Breast epithelium (tissue), 3 donors: ENCODE measurements at regions not wholly inside any gene's neighbourhood (a gene's known extent, or its start where the extent isn't known, plus 50 kb on each side); places are given as distances from the start of the nearest gene placed in this dataset.

Experiments used
- CTCF ChIP-seq, 3 donors: fragments of 450-650 bp; IDR thresholded peaks; one replicate each; pipeline ENCODE4 v1.5.1; 2016 to 2017; ENCODE audit warnings: antibody characterized with exemption in 3 of 3, mild to moderate bottlenecking in 3 of 3, moderate library complexity in 3 of 3
- POLR2A ChIP-seq: fragments of 450-650 bp; IDR thresholded peaks from one replicate; pipeline ENCODE4 v1.6.1; 2016; ENCODE audit warnings: antibody characterized with exemption, mild to moderate bottlenecking, moderate library complexity

GRCh38 chr3:118495206-118495605 is 539.4 kb downstream of the IGSF11 start:
- no peak for TF ChIP-seq POLR2A
- no peak for TF ChIP-seq CTCF (IDR thresholded peaks at IDR 0.05)
